ENCODE measurements at regions not wholly inside any gene's neighbourhood (a gene's known extent, or its start where the extent isn't known, plus 50 kb on each side); places are given as distances from the start of the nearest gene placed in this dataset.
A peak's percentile ranks its signal among the peaks of the same experiment; 100 is the strongest.

DNA sequence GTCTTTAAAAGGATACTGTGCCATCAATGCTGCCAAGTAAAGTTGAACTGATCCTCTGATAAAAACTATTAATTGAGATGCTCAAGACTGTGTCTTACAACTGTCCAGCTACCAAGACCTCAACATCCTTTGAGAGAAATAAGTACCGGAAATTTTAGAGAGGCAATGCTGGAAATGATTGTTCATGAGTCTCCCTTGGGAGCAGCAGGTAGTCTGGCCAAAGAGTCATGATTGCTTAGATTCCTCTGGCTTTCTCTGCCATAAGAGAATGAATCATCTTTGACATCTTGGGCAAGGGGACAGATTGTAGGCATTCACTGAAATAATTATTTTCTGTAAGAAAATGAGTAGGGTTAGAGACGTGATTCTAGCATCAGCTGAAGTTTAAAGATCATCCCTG is 466.6 kb upstream of the DAB2 start:
- DNase-seq, result no peak

DNA sequence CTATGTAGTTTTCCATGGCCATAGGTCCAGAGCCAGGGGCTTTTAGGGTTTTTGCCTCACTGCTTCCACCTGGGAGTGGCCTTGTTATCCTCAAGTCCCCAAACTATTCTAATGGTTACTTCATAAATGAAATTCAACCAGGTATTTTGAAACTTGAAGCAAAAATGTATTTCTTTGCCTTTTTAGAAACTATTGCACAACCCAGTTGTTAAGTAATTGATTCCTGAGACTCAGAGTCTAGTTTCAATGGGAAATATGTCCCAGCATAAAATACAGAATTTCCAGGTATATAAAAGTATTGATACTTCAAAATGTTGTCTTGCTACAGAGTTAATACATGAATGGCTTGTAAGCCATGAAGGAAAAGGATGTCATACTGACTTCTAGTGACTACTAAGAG is 456.2 kb upstream of the DAB2 start:
- no peak for DNase-seq

DNA sequence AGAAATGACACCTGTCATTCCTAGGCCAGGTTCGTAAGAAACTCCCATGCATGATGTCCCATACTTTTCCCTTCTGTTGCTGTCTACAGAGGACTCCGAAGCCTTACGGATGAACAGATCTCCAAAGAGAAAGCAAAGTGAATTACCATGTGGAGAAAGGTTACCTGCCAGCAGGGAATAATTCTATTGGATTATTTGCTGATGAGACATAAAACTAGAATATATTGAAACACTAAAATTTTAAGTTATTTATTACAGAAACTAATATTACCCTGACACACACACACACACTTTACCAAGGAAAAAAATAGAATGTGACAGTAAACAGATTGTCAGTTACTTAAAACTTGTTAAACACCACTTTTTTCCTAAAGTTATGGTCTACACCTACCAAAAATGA is 452.7 kb upstream of the DAB2 start:
- no peak for DNase-seq

DNA sequence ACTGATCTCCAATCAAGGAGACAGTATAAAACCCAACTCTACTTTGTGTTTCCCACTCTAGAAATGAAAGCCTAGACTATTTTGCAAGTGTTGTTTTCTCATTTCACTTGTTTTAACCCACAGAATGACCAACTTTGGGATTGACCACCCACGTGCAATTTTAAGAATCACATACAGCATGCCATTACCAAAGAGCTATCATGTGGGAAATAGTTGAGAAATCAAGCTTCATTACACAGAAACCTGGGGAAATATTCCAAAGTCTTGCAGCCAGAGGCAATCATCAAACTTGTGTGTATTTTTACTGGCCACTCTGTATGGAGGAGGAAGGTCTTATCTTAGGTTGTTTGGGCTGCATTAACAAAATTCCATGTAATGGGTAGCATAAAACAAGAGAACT is 451.4 kb upstream of the DAB2 start:
- no peak for DNase-seq

DNA sequence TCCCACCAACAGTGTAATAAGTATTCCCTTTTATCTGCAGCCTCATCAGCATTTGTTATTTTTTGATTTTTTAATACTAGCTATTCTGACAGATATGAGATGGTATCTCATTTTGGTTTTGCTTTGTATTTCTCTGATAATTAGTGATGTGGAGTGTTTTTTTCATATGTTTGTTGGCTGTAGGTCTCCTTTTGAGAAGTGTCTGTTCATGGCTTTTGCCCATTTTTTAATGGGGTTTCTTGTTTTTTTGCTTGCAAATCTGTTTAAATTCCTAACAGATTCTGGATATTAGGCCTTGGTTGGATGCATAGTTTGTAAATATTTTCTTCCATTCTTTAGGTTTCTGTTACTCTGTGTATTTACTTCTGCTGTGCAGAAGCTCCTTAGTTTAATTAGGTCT is 445.4 kb upstream of the DAB2 start:
- DNase-seq, result no peak

DNA sequence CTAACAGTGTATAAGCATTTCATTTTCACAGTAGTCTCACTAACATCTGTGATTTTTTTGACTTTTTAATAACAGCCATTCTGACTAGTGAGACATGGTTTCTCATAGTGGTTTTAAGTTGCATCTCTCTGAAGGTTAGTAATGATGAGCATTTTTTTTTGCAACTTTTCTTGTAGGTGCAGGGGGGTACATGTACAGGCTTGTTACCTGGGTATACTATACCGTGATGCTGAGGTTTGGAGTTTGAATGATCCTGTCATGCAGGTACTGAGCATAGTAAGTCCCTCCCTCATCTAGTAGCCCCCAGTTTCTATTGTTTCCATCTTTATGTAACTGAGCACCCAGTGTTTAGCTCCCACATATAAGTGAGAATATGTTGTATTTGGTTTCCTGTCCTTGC is 444.6 kb upstream of the DAB2 start:
- DNase-seq, result no peak

DNA sequence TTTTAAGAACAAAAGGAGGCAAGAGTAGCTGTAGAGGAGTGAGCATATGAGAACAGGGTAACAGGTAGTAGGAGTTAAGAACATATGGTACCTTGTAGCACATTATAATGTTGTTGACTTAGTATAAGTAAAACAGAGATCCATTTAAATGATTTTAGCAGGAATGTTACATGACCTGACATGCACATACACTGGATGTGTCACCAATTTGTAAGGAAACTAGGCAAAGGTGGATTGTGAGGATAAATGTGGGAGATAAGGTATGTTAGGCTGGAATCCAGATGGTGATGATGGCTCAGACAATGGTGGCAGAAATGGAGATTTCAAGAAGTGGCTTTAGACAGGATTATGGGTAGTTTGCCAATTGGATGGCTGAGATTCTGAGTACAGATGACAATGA is 443.1 kb upstream of the DAB2 start:
- DNase-seq, result no peak

DNA sequence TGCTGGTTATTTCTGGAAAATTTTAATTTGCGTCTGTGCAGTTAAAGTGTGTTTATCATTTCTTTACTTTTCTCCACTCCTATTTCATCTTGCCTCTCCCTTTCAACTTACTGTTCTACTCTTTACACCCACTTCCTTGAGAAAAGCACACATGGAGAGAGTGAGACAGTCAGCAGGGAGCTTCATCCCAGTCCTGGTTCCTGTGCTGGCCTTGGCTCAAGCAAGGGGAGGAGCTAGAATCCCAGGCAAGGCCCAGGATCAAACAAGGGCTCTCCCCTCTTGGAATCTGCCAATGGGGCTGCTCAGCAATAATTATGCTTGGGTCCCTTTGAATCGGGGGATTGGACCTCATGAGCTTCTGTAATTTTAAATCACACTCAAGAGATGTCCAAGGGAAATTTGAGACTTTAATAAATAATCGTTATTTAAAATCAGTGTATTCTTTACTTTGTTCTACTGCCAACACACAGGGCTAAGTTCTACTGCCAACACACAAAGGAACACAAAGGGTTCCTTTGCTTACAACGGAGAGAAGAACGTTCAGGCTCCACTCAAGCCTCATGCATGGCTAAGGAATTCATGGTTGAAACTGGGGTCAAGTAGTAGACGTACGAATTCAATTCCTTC is 439.3 kb upstream of the DAB2 start:
- DNase-seq, result no peak

DNA sequence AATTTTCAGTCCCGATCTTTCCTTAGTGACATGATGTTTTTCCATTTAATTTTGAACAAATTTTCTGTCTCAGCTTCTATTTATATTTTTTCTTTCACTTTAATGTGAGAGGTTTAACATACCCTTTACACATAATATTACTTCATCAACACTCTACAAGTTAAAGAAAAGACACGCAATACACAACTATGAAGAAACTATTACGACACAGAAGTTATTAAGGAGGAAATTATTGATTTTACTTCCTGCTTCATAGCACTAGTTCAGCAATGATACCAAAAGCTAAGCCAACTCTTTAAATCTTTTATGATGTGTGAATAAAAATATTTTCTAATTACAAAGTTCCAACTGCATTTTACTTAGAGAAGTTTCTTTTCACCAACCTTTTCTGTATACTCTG is 432.3 kb upstream of the DAB2 start:
- no peak for DNase-seq

DNA sequence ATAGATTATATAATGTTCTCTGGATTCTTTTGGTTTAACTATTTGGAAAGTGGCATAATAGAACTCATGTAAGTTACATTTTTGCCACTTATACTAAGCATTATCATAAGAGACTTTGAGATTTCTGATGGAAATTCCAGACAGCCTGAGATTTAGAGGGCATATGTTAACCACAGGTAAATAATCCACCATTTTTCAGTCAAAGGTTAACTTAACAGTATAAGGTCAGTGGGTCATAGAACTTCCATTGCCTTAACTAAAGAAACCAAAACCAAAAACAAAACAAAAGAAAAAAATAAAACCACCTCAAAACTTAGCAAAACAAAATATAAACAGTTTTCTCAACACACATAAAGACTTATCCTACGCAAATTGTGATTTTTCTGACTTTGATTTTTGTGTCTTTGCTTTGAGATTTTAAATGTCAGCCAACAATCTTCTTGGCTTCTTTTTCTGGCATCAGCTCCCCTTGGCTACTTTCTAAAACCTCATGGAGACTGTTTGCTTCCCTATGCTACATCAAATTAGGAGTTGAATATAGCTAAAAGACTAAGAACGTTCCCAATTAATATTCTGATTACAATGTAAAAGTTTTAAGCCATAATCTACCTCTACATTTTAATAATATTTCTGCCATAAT is 430.1 kb upstream of the DAB2 start:
- peak; percentile 30 for DNase-seq

DNA sequence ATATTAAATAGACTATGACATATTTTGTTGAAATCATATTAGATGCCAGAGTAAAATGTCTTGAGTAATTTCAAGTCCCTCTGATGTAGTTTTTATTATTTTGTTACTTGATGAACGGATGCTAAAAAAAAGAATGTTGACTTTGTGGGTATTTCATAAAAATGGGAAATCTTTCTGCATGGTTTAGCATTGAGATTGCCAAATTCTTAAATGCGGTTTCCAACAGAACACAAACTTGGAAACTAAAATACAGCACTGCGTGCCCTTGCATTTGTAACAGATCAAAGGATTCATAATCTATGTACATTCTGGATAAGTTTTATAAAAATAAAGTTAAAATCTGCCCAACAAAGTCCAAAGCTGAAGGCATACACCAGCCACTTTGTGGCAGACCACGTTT is 425.5 kb upstream of the DAB2 start:
- no peak for DNase-seq

DNA sequence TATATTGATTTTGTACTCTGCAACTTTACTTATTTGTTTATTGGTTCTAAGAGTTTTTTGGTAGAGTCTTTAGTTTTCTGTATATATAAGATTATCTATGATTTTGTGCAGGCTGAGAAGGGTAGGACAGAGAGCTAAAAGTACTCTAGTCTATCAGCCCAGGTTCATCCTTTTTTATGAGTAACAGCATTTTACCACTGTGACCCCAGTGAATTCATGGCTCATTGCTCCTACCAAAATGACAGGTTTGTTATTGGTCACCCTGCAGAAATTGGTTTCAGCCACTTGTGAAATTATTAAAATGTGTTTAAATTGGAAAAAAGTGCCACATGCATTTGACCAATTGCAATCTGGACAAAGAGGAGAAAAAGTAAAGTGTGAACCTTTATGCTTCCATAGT is 421.4 kb upstream of the DAB2 start:
- no peak for DNase-seq

DNA sequence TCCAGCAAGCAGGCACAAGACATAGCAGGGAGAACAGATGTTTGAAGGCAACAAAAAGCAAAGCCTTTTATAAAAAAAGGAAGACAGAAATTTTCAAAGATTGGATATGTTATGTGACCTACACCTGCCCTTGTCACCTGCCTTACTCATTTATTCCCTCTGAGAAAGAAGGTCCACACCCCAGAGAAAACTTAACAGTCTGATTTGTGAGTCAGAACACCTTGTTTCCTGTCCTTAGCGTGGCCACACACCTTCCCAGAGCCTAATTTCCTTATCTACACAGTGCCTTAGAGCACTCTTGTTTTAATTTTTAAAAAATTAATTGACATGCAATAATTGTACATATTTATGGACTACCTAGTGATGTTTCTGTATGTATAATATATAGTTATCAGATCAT is 419.0 kb upstream of the DAB2 start:
- no peak for DNase-seq

DNA sequence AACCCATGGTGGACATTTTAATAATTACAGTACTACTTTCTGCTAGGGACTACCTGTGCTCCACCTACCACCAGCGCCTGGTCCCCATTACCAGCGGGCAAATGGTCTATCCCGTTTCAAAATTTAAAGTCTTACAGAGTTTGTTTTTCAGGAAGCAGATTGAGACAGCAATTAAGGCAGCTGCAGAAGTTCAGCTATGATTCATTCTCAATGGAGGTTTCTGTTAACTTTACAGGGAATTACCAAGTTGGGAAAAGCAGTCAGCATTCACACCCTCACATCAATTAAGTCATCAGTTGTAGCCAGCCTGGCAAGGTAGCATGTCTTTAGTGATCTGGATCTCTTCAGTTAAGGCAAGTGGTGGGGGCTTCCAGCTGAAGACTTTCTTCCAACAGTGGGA is 410.6 kb upstream of the DAB2 start:
- no peak for DNase-seq

DNA sequence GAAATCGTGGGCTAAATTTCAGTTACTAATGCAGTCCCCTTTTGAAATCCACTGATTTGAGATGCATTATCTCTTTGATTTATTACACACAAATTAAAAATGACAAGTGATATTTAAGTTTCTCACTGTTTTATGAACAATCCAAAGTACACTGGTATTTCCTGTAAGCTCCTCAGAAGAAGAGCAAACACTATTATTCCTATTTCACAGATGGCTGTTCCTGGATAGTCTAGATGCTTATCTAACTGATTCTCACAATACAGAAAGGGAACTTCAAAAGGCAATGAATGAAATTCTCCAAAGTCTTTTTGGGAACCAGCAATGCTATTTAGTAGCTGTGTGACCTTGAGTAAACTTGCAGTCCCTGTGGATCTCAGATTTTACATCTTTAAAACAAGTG is 404.7 kb upstream of the DAB2 start:
- no peak for DNase-seq

DNA sequence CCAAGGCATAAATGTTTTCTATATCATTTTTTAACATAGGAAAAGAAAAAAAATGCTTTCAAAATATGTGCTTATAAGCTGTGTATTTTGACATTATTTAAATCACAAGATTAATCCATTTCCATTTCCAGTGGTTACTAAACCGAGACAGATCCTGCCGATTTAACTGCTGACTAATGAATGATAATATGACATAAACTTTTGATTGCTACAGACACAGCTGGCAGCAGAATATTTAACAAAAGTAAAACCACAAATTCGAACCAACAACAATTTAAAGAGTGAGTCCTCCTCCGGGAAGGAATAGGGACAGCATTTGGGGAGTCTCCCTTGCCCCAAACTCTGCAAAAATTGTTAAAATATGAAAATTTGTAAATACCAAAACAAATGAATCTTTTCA is 401.3 kb upstream of the DAB2 start:
- no peak for DNase-seq

DNA sequence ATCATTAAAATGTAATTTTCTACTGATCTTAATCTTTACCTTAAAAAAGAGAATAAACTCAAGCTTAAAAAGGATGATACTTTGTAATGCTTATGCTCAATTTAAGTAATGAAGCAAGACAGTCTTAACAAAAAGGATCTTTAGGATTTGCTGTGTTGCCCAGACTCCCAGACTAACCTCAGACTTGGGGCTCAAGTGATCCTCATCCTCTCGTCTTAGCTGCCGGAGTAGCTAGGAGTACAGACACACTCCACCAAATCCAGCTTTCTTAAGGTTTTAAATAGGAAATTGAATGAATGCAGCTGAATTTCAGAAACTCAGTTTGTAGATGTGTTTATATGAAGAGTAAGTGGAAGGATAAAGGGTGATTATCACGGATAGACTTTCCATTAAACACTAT is 400.5 kb upstream of the DAB2 start:
- no peak for DNase-seq

DNA sequence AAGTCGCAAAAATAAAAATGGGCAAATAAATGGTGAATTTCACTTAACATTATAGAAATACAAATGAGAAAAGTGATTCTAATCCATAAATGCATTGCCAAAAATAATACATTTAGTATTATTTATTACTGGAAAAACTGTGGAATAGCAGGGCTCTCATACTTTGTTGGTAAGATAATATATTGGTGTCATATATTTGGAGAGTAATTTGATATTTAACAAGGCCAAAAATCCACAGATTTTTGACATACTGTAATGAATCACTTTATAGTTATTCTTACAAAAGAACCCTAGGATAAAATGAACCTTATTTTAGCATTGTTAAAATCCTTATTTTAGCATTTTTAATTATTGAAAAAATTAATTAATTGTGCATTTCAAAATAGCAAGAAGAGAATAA is 397.2 kb upstream of the DAB2 start:
- no peak for DNase-seq

DNA sequence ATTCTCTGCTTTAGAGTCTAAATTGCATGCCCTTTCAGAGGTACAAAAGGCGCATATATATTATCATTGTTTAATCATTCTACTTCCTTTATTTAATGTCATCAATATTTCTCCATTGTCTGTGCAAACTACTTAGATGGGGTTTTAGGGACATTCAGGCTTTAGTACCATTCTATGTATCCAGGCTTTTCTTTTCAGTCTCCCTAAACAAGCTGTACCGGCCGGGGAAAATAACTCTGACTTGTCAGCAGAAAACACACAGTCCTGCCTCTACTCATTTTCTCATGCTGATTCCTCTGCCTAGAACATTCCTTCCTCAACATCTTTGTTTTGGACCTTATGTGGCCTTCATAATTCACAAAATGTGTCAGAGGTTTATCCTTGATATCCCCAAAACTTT is 392.1 kb upstream of the DAB2 start:
- no peak for DNase-seq

DNA sequence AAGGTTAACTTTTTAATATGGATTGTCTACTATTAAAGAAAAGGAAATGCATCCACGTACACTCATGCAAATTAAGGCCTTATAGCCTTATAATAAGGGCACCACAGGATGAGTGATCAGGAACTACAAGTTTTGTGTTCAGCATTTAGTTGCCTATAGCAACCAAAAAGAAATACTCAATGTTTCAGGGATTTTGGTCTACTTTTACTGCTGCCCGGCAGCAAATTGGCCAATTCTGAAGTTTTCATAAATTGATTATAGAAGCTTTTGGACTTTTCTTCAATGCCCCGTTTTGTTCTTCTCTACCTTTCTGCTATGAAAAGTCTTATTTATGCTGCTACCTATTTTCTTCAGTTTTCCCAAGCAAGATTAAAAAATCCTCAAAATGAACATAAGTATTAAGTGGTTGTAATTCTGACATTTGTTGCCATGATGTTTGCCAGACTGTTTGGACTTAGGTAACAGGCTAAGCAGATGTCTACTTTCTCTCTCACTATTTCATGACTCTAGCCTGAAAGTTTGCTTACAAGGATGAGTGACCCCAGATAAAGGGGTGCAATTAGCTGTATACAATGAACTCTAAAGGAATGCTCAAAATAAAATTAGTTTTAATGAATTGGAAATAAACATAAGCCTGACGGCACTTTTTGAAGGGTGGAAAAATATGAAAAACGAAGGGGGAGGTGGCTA is 391.5 kb upstream of the DAB2 start:
- no peak for DNase-seq

DNA sequence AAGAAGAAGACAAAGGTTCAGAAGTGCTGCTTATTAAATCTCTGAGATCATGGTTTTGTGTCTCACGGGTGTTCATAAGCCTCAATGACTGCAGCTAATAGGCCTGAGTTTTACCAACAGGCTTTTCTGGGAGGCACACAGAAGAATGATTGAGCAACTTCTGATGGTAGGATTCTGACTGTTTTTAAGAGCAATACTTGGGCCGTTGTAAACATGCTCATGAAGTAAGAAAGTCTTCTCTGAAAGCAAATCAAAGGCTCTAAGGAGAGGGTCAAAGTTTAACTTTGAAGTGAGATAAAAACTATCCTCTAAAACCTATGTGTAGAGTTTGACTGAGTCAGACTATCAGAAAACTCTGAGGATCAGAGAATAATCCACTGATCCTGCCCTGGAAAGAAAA is 390.9 kb upstream of the DAB2 start:
- no peak for DNase-seq

DNA sequence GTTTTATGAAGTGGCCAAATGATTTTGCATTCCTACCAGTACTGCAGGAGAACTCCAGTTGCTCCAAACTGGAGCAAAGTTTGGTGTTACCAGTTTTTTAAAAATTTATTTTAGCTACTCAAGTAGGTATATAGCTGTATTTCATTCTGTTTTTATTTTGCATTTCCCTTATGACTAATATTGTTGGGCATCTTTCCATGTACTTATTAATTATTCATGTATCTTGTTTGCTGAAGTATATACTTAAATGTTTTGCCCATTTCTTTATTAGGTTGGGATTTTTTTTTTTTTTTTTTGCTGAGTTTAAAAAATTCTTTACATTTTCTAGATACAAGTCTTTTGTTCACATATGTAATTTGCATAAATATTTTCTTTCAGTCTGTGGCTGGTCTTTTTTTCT is 386.6 kb upstream of the DAB2 start:
- no peak for DNase-seq

DNA sequence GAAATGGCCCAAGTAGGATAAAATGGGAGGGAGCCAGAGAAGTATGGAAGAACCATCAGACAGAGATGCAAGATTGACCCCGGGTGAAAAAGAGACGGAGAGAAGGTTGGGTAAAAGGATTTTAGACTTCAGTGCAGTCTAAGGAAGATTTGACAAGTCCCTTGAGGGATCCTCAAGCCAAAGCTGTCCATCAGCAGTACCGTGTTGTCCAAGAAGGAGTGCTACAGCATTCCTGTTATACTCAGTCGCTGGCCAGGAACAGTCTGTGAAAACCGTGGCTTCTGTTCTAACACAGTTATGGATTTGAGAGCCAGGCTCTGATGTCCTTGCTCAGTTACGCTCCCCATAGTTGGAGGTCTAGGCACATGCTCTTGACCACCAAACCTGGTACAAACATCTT is 383.9 kb upstream of the DAB2 start:
- DNase-seq, result no peak

DNA sequence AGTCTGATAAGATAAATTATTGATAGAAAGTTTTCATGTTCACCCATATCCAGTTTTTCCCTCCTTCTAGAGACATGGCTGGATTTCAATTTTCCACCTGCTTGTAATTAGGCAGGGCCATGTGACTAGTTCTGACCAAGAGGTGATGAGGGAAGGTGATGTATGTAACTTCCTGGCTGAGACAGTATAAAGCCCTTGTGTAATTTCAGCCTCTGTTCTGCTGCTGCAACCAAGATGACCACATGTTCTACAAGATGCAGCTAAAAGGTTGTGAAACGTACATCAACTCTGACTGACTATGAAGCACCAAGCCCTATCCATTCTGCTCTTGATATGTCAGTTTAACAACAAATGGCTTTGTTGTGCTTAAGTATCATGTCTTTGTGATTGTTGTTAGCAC is 376.5 kb upstream of the DAB2 start:
- no peak for DNase-seq

All from muscle of arm (tissue), 1 donor.